NCI-H510A (cell line): ENCODE measurements at regions not wholly inside any gene's neighbourhood (a gene's known extent, or its start where the extent isn't known, plus 50 kb on each side); places are given as distances from the start of the nearest gene placed in this dataset.
A peak's percentile ranks its signal among the peaks of the same experiment; 100 is the strongest.

Experiments
- DNase-seq: peaks from one replicate; lab custom pipeline; 2025; lab: John Stamatoyannopoulos, UW

DNA sequence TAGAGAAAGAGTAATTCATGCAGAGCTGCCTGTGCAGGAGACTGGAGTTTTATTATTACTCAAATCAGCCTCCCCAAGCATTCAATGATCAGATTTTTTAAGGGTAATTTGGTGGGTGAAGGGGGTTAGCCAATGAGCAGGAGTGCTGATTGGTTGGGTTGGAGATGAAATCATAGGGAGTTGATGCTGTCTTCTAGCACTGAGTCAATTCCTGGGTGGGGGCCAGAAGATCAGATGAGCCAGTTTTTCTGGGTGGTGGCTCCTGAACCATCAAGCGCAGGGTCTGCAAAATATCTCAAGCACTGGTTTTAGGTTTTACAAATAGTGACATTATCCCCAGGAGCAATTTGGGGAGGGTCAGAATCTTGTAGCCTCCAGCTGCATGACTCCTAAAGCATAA lies 312.8 kb upstream of the THSD7B start:
- DNase-seq: no peak

DNA sequence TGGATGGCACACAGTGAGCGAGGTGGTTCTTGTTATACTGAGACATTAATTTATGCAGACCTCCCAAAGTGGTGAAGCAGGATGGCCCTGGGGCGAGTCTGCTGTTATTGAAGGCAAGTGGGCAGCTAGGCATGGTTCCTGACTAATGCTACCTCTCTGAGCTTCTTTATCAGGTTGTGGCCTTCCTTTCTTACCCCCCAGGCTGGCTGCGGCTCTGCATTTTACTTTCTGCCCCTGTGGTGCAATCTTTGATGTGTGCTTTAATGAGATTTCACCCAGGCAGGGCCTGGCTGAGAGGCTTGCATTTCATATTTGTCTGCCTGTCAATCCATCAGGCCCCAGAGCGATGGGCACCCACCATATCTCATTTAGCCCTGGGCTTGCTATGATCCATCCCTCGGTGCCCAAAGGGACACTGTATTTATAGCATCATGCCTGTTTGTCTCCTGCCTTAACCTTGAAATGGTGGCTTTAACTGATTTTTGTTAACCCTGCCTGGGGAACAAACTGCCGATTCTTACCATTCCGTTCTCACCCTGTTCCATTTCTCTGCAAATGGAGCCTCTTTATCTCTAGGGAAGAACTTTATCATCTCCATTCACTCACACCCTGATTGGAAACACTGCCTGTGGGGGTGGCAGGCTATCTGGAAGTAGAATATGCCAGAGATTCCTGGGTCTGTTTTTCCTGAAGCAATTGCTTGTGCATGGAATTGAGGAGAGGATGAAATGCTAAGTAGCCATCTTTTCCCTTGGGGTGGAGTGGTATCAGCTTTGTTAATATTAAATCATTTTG lies 316.2 kb upstream of the THSD7B start:
- no peak for DNase-seq

DNA sequence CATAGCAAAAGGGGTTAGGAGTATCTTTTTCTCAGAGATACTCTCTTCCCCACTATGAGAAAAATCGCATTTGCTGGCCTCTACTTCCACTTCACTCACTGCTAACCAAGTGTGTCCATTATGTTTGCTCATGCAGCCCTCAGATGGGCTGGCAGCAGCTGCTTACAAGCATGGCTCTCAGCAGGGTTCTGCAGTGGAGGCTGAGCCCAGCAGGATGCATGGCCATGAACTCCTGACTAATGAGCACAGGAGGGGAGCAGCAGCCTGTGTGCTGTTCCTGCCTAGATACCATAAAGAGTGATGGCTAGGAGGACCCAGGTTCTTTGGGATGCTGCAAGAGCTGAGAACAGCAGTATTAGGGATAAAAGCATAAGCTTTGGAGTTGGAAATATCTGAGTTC lies 316.9 kb upstream of the THSD7B start:
- DNase-seq: peak; percentile 61

DNA sequence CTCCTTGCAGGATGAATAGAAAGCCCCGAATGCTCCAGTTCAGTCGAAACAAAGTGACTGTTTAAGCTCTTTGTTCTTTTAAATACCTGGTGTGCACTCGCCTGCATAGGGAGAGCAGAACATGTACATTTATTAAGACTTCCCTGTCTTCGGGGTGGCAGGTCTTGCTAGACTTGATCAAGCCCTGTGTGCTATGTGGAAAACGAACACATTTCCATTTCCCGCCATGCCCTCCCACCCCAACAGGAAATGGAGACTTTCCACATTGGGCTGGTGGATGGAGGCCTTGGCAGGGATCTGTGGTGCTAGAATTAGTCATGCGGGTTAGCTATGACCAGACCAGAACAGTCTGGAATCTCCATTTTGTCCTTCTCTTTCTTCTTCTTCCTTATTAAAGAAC lies 321.0 kb upstream of the THSD7B start:
- no peak for DNase-seq

DNA sequence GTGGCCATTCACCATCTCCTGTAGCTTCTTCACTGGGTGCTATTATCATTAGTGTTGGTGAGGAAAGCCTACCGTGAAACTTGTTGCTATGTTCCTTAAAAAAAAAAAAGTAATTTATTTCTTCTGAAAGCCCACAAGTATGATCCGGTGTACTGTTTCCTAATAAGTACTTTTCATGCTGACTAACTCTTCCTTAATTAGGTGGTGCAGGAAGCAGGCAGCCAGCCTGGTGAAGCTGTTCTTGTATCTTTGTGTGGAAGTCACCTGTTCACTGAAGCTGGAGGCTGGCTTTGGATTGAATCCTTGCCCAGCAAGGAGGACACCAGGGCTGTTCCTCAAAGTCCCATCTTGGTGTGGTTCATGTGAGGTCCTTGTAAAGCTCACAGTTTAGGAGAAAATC lies 321.7 kb upstream of the THSD7B start:
- no peak for DNase-seq

DNA sequence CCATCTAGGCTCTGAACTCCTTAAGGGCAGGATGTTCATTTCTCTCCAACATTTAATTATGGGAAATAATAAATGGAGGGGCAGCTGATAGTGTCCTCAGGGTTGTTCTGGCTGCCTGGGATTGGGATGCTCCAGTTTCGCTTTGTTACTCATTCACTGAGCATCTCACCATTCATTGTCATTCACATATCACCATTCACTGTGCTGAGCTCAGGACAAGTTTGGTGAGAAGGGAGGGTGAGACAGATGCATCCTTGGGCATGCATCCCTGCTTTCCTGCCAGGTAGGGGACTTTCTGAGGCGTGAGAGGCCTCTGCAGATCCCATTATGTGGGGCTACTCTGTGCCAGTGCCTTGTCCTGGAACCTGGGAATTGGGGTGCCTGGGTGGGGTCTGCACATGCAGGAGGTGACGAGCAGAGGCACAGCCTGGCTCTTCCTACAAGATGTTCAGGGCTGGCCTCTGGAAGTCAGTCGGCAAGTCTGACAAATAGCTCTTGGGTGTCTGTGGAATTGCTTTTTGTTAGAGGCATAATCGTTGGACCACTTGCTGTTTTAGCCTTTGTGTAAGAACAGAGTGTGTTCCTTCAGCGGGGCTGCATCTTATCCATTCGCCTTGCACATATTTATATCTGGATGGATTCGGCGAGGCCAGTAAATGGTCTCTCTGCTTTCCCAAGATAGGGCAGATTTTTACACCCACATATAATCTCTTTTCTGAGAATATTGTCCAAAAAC lies 323.2 kb upstream of the THSD7B start:
- no peak for DNase-seq

DNA sequence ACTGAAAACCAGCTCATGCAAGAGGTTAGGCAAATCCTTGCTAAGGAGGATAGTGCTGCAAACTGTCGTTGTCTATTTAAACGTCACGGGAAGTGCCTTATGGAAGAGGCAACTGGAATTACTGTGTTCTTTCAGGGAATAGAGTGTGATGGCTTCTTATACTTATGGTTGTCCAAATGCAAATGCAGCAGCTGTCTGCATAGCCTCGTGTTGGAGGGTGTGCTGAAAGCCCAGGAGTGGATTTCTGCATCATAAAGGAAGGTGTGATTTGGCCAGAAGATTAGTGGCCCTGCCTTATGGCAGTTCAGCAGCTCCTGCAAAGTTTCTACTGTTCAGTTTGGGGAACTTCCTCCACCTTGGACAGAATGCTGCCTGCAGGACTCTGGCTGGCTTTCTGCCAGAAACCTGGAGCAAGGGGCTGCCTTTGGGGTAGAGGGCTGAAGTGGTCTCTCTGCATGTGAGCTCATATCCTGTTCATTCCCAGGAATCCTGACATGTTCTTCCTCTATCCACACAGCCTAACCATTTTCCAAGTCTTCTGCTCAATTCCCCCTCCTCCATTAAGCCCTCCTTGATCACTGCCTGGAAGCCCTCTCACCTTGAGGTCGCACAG lies 321.2 kb upstream of the CXCR4 start:
- no peak for DNase-seq

DNA sequence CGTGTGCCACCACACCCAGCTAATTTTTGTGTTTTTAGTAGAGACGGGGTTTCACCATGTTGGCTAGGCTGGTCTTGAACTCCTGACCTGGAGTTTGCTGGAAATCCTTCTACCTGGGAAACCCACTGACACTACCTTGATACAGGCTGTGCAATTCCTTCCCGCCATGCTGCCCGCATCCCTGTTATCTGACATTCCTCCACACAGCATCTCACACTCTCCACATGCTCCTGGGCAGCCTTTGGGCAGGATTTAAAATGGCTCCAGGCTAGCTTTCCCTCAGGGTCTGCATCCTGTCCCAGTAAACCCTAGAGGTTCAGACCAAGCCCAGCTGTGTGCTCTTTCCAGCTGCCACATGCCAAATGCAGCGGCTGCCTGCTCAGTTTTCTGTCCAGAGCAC lies 319.5 kb upstream of the CXCR4 start:
- no peak for DNase-seq

DNA sequence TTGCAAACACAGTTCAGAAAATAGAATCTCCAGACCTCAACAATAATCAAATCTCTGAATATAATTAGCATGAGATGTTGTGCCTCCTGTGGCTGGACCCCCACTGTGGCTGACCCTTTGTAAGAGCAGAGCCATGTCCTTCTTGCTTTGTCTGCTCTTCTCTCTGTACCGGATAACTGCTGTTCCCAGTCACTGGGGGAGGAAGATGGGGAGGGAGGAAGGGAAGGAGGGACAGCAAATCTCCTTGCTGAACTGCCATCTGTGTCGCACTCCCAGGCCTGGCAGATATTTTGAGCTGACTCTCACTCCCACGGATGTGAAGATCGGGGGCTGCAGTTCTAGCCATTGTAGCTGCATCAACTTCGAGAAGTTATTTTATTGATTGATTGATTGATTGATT lies 319.0 kb upstream of the CXCR4 start:
- DNase-seq: no peak

DNA sequence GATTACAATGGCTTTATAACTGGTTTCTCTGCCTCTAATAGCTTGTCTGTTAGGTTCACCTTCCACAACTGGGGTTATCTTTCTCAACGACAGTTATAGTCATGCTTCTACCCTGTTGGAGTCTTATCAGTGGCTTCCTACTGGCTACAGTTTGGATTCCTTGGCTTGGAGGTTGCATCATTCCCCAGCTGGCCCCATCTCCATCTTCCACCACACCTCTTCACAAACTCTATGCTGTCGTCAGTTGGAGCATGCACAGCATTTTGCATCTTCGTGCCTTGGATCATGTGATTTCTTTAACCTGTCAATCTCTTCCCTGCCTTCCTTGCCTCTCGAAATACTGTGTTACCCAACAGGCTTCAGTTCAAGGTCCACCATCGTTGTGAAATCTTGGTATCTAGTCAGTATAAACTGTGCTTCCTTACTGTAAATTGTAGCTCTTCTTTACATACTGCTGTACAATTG lies 316.3 kb upstream of the CXCR4 start:
- DNase-seq: no peak

DNA sequence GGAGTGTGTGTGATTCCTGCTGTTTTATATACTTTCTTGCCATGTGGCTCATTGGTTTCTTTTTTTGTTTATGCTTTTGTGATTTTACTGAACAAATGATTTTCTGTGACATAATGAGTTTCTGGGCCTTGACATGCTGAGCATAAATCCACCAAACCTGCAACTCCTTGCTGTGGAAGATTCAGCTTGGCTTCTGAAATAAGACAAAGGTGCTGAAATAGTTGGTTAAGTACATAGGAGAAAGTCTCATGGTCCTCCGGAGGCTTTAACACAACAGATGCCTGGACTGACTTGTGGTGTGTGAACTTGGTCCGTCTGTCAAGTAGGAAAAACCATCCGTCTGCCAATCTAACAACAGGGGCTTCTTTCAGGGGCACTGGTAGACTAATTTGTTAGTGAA lies 315.3 kb upstream of the CXCR4 start:
- DNase-seq: no peak

DNA sequence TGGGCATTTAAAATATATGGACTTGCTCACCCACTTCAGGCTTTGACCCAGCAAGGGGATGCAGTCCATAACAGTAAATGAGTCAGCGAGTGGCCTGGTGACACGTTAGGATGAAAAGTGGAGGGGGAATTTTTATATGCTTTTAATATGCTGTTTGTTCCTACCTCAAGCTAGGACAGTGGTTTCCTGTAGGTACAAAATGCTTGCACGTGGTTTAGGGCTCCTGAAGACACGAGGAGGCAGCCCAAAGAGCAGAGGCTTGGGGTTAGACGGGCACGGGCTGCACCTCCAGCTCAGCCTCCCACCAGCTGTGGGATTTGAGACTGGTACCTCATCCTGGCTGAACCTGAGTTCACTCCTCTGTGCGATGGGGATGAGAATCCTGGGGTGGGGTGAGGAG lies 306.2 kb upstream of the CXCR4 start:
- DNase-seq: no peak

DNA sequence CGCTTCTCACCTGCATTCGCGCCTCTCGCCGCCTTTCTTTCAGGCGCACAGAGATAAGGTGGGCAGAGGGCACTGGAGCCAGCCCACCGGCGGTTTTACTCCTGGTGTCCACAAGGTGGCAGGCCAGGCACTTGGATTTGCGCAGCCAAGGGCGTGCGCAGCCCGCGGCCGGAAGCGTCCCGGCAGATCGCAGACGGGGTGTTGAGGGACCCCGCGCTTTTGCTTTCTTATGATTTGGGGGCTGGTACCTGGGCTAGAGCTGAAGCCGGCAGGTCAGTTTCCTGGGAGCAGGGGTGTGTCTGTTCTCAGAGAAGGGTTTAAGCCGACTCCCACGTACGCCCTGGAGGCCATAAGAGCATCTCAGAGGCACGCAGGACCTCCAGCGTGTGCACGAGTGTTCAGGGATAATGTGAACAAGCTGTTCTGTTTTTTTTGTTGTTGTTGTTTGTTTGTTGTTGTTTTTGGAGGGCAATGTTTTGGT lies 305.6 kb upstream of the CXCR4 start:
- DNase-seq: peak; percentile 75

DNA sequence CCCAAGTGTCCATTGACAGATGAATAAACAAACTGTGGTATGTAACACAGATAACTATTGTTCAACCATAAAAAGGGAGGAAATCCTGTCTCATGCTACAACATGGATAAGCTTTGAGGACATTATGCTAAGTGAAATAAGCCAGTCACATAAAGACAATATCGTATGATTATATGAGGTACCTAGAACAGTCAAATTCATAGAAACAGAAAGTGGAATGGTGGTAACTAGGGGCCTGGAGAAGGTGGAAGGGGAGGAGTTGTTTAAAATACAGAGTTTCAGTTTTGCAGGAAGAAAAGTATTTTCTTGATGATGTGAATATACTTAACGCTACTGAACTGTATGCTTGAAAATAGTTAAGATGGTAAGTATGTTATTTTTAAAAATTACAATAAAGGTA lies 304.6 kb upstream of the CXCR4 start:
- DNase-seq: no peak

DNA sequence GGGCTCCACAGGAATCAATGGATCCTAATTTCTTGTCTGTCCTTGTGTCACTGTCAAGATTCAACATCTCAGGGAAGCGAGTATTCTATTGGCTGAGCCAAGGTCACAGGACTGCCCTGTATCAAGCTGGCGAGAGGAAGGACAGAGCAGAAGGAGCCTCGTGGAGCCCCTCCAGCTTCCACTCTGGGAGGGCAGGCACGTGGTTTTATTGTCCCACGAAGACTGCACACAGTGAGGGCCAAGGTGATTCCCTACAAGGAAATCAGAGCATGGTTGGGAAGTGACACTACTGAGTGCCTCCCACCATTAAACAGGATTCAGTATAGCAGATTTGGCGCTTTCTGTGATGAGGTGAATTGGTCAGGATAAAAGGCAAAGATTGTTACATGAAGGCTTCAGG lies 302.4 kb upstream of the CXCR4 start:
- no peak for DNase-seq

DNA sequence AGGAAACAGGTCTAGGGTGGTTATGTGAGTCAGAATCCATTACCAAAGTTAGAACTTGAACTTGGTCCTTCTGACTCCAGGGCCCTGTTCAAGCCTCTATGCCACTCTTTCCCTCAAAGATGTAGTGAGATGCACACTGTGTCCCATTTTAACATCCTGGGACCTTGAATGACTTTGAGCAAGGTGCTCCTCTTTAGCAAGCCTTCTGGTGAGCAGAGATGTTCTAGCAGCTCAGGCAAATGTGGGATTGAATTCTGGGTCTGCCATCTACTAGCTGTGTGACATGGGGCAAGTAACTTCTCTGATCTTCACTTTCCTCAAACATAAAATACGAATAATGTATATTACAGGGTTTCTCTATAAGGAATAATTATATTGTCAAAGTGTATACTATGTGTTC lies 294.0 kb upstream of the CXCR4 start:
- no peak for DNase-seq

DNA sequence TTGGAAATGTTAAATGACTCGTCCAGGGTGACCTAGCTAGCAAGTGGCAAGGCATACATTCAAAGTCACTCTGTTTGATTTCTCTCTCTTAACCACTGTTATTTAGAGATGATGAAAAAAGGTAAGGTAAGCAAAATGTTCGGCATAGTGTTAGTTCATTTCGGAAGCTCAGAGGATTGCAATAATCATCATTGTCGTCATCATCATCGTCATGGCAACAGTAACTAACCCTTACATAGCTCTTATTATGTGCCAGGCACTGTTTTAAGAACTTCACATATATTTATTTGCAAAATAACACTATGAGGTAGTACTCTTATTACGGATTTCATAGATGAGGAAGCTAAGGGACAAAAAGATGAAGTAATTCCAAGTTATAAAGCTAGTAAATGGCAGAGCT lies 292.7 kb upstream of the CXCR4 start:
- DNase-seq: no peak

DNA sequence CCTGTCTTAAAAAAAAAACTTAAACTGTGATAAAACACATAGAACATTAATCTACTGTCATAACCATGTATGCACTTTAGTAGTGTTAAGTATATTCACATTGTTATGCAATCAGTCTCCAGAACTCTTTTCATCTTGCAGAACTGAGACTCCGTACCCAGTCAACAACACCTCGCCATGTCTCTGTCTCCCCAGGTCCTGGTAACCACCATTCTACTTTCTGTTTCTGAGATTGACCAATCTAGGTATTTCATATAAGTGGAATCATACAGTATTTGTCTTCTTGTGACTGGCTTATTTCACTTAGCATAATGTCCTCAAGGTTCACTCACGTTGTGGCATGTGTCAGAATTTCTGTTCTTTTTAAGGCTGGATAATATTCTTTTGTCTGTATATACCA lies 290.8 kb upstream of the CXCR4 start:
- DNase-seq: no peak

DNA sequence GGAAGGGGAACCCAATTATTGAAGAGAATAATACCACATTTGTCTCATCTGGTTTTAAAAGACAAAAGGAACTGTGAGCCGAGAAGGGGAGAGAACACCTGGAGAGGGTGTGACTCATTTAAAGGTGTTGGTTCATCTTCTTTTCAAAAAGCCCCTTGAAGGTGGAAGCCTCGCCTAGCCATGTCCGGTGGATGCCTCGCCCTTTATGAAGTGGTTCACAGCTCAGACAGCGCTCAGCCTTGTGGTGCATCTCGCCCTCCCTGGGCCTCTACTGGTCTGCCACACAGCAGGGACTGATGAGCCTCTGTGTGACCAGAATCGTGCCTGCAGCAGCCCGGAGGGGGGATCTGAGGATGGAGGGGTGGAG lies 290.0 kb upstream of the CXCR4 start:
- DNase-seq: no peak

DNA sequence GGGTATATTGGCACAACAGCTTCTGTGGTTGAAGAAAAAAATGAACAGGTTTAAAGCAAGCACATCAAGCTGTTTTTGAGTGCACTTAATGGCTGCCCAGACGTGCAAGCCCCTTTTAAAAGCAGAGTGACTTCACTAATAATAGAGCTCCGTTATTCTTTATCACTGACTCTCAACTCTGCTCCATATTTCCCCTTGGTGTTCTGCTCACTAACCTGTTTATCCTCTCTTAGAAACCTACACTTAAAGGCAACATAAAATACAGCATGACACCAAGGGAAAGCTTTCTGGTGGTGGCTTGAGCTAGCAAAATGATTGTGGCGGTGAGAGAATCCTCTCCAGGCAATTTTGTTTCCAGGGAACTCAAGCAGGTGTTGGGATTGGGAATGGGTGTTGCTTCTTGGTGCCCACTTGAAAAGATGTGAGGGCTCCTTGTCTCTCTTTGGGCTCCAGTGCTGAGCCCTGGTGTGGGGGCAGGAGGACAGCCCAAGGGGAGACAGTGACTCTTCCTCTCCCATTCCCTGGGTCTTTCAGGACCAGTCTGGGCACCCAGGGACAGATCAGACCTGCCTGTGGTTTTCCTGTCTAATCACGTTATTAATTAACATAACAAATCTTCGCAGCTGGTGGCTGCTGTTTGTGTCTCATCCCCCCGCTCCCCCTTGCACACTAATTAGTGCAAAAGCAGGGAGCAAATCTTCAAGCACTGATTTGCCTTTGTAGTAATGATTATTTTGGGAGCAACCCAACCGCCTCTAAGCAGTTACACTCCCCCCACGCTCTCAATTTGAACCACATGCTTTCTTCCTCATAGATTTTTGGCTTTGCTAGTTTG lies 289.4 kb upstream of the CXCR4 start:
- DNase-seq: no peak

DNA sequence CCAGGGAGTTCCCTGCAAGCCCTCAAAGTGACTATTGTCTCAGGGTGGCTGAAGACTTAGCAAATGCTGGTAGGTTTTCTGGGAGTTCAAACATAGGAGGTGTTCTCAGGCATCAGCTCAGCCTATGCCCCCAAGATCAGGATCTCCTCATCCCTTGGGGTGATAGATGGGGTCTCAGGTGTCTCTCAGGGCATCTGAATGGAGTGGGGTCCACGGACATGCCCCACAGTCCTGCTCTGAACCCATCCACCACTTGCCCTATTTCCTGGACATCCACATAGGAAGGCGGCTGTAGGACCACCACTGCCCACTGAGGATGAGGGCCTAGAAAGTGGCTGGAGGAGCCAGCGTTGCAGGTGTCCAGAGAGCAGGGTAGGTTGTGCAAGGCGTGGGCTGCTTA lies 287.0 kb upstream of the CXCR4 start:
- no peak for DNase-seq

DNA sequence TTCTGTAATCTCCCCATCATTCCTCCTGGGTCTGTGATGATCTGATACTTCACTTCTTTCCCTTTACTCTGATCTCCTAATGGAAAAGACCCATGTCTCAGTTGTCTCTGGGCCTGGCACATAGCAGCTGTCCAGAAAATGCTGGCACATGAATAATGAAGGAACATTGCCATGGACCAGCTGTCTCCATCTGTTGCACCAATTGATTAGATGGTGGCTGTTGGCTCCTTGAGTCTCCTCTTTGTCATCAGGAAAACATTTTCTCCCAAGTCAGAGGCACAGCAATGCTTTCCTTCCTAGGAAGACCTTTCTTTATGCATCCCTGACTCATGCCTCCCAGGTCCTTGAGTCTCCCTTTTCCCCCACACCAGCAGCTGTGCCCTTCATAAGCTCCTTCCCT lies 286.2 kb upstream of the CXCR4 start:
- DNase-seq: no peak
